Vagina (tissue), 2 donors: ENCODE measurements at regions not wholly inside any gene's neighbourhood (a gene's known extent, or its start where the extent isn't known, plus 50 kb on each side); places are given as distances from the start of the nearest gene placed in this dataset.

Experiments
- CTCF ChIP-seq, 3 experiments: fragments of 450-650 bp in 2 of 3; fragments of 200-600 bp in 1 of 3; sonication (generic) in 1 of 3; IDR thresholded peaks; one replicate each; pipeline ENCODE4 v1.5.1; 2017 to 2019; ENCODE audit warnings: antibody characterized with exemption in 3 of 3, mild to moderate bottlenecking in 2 of 3, moderate library complexity in 2 of 3
- POLR2A ChIP-seq, 2 donors: fragments of 450-650 bp; IDR thresholded peaks; one replicate each; pipeline ENCODE4 v1.6.1; 2017; ENCODE audit warnings: antibody characterized with exemption in 2 of 2, mild to moderate bottlenecking in 2 of 2, moderate library complexity in 2 of 2
- POLR2AphosphoS5 ChIP-seq, 2 donors: sonication (generic); formaldehyde crosslinking; IDR thresholded peaks; one replicate each; pipeline ENCODE4 v1.9.0; 2017; ENCODE audit warnings: antibody characterized with exemption in 2 of 2, mild to moderate bottlenecking in 2 of 2, low read depth in 1 of 2; ENCODE audit not compliant: insufficient read depth in 1 of 2

DNA sequence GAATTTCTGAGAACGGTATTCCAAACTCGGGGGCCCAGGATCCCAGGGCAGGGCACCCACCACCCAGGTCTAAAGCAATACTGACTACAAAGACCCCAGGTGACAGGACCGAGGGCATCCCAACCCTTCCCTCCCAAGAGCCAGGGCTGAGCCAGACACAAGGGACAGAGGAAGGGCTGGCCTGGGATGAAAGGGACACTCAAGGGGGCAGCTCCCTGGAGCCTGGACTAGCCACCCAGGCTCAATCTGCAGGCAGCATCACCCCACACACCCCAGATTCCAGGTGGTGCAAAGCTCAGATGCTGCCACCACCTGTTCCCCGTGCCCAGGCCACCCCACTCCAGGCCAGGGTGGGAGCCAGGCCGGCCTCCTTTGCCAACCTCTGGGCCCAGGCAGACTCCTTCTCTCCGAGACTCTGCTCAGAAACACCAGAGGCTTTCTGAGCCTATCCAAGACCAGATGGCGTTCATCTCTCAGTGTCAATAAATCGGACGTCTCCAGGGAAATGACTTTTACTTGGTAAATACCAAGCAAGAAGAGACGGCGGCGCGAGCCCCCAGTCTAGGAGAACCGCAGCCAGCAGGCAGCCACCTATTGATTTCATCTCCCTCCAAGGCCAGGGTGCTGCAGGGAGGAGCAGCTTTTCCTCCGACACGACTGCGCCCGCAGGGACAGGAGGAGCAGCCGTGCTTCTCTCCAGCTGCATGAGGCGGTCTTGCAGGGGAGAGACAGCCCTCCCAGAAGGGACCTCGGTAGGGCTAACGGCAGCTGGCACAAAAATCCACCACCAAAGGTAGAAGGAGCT, 94.1 kb upstream of the ADAMTS2 start:
- TF ChIP-seq CTCF (IDR thresholded peaks at IDR 0.05) (no peak), POLR2A (IDR thresholded peaks at IDR 0.05) (no peak), POLR2AphosphoS5 (IDR thresholded peaks at IDR 0.05; ENCODE audit: insufficient read depth in 1 of 2, low read depth in 1 of 2) (no peak)
